GM12878 (cell line): ENCODE measurements at regions not wholly inside any gene's neighbourhood (a gene's known extent, or its start where the extent isn't known, plus 50 kb on each side); places are given as distances from the start of the nearest gene placed in this dataset.

Experiments
- ATAC-seq: fragments of 200-7000 bp; cut with Tn5 transposase; 3 replicates; pipeline ENCODE4 v1.9.1; 2020; ENCODE audit warnings: mild to moderate bottlenecking, moderate library complexity
- BruUV-seq: library from RNA; stranded (reverse); fragments of 400-500 nt; replicated peaks from 2 replicates; lab custom pipeline; 2021; lab: Mats Ljungman, UMichigan
- CTCF ChIA-PET: fragments of 300-600 bp; sonication (Branson Sonifier 250); formaldehyde crosslinking; extraction: SDS; loops from one replicate; lab custom pipeline; 2021; ENCODE audit warnings: inconsistent platforms; lab: Yijun Ruan, JAX
- POLR2A ChIA-PET: fragments of 350-600 bp; formaldehyde crosslinking; extraction: SDS; loops from one replicate; lab custom pipeline; 2021; ENCODE audit warnings: inconsistent platforms; lab: Charles Lee
- RAD21 ChIA-PET: fragments of 300-600 bp; sonication (Branson Sonifier 250); formaldehyde crosslinking; loops from one replicate; lab custom pipeline; 2023; ENCODE audit warnings: antibody characterized with exemption; ENCODE audit not compliant: unreplicated experiment; lab: Charles Lee
- SMC1A ChIA-PET: fragments of 300-600 bp; sonication (Branson Sonifier 250); formaldehyde crosslinking; loops from one replicate; lab custom pipeline; 2023; ENCODE audit not compliant: unreplicated experiment, uncharacterized antibody; lab: Charles Lee
- DNase-seq: peaks from one replicate; pipeline ENCODE4 v3.0.0-alpha.2; 2011; ENCODE audit warnings: low read depth, low spot score
- FAIRE-seq: peaks from 3 replicates; lab custom pipeline; 2011; peaks lifted over from hg19 to GRCh38; lab: Jason Lieb, UNC
- H2AFZ ChIP-seq: 2 replicates; pipeline ENCODE4 v1.6.0; 2011; ENCODE audit warnings: low read depth, low read length, control low read depth; ENCODE audit not compliant: control insufficient read depth
- H3K27ac ChIP-seq: 2 replicates; pipeline ENCODE4 v1.5.1; 2011; ENCODE audit warnings: control low read depth; ENCODE audit not compliant: control insufficient read depth, insufficient read depth
- H3K27me3 ChIP-seq, 2 experiments: replicated peaks in 1 of 2; 2 replicates each; pipeline versions ENCODE4 v1.6.0 to v1.6.1; 2011; ENCODE audit warnings: low read length in 1 of 2; ENCODE audit not compliant: control insufficient read depth in 2 of 2, insufficient read depth in 2 of 2
- H3K36me3 ChIP-seq, 2 experiments: 2 replicates each; pipeline ENCODE4 v1.5.1; 2011; ENCODE audit warnings: low read length in 1 of 2; ENCODE audit not compliant: control insufficient read depth in 2 of 2, insufficient read depth in 2 of 2
- H3K4me1 ChIP-seq: 2 replicates; pipeline ENCODE4 v1.6.1; 2011; ENCODE audit warnings: mild to moderate bottlenecking, low read length, moderate library complexity, mixed read lengths; ENCODE audit not compliant: control insufficient read depth, insufficient read depth
- H3K4me2 ChIP-seq: 2 replicates; pipeline ENCODE4 v1.6.0; 2011; ENCODE audit warnings: control low read depth; ENCODE audit not compliant: control insufficient read depth, insufficient read depth
- H3K4me3 ChIP-seq: fragments of 200-600 bp; sonication (generic); 2 replicates; pipeline ENCODE4 v1.5.1; 2016
- H3K79me2 ChIP-seq: 2 replicates; pipeline ENCODE4 v1.6.0; 2011; ENCODE audit warnings: low read length; ENCODE audit not compliant: control insufficient read depth, insufficient read depth
- H3K9ac ChIP-seq: 2 replicates; pipeline ENCODE4 v1.8.0; 2011; ENCODE audit warnings: low read length, control low read depth, mixed read lengths; ENCODE audit not compliant: control insufficient read depth, insufficient read depth
- H3K9me3 ChIP-seq: replicated peaks from 3 replicates; pipeline ENCODE4 v1.5.1; 2011; ENCODE audit warnings: mild to moderate bottlenecking, low read length; ENCODE audit not compliant: control insufficient read depth, insufficient read depth
- H4K20me1 ChIP-seq: 2 replicates; pipeline ENCODE4 v1.6.0; 2011; ENCODE audit not compliant: control insufficient read depth, insufficient read depth
- KAT2A ChIP-seq: conservative IDR thresholded peaks from 2 replicates; pipeline ENCODE4 v1.6.1; 2011; ENCODE audit warnings: low read depth, low read length; ENCODE audit not compliant: control insufficient read depth
- NFXL1 ChIP-seq: fragments of 450-650 bp; IDR thresholded peaks from 2 replicates; pipeline ENCODE4 v1.6.1; 2017; ENCODE audit warnings: antibody characterized with exemption, mild to moderate bottlenecking, borderline replicate concordance
- RB1 ChIP-seq: fragments of 450-650 bp; formaldehyde crosslinking; IDR thresholded peaks from 2 replicates; pipeline ENCODE4 v1.6.1; 2017; ENCODE audit warnings: mild to moderate bottlenecking, borderline replicate concordance
- SMAD1 ChIP-seq: fragments of 450-650 bp; IDR thresholded peaks from 2 replicates; pipeline ENCODE4 v1.6.1; 2018; ENCODE audit warnings: mild to moderate bottlenecking, low read depth; ENCODE audit not compliant: partially characterized antibody
- TCF7 ChIP-seq: IDR thresholded peaks from 2 replicates; pipeline ENCODE4 v1.6.1; 2014; ENCODE audit warnings: antibody characterized with exemption, borderline replicate concordance
- WRNIP1 ChIP-seq: IDR thresholded peaks from 2 replicates; pipeline ENCODE4 v1.6.1; 2011; ENCODE audit warnings: low read depth, low read length, improper control_type of control experiment, borderline replicate concordance
- WGBS: methylation state at CpG from one replicate; pipeline ENCODE4 v1.1.6; 2016; ENCODE audit warnings: low lambda C conversion rate; ENCODE audit not compliant: insufficient replicate concordance, insufficient coverage; ENCODE audit errors: missing lambda C conversion rate; 5-methylcytosine and 5-hydroxymethylcytosine counted together
- in situ Hi-C: fragments of 300-500 bp; cut with MboI; formaldehyde crosslinking; loops from 9 replicates; pipeline ENCODE4 v1.14.3; 2018; ENCODE audit warnings: mixed read lengths
- intact Hi-C: fragments of 100-400 bp; cut with micrococcal nuclease; formaldehyde crosslinking; loops from one replicate; pipeline ENCODE4 v1.14.2; 2022; ENCODE audit not compliant: unreplicated experiment
- TF ChIP-seq, protein P1 (sequence below): fragments of 450-650 bp; IDR thresholded peaks from 2 replicates; pipeline ENCODE4 v1.6.1; 2017; ENCODE audit warnings: mild to moderate bottlenecking, moderate library complexity
- TF ChIP-seq, protein P2 (sequence below): IDR thresholded peaks from 2 replicates; pipeline ENCODE4 v1.6.1; 2011; ENCODE audit warnings: low read depth, low read length, improper control_type of control experiment, borderline replicate concordance

DNA sequence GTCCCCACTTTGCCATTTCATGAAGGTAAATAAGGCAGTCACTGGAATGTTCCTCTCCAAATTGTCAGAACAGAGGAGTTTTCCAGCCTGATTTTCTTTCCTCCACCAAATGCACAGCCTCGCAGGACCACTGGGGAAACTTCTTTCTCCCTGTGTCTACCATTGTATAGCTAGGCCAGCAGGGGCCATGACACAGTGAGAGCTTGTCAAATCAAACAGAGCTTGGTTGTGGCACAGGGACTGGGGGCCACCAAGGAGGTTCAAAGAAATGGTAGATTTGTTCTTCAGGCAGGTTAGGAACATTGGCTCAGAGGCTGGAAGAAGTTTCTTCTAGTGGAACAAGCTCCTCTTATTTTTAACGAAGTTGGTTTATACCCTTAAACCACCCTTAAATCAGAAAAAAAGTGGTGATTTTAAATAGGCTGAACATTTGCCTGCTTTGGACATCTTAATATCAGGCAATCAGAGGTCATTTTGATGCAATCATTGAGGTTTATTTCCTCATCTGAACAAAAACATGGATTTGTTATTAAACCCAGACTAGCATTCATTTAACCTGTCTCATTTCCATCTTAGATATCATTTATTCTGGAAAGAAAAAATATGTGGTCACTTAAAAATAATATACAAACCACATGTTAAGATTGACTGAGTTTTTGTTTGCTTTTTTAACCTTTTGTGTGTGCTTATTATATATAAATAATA lies 105.6 kb downstream of the GTPBP8 start (continued):
- TF ChIP-seq, protein P1, sequence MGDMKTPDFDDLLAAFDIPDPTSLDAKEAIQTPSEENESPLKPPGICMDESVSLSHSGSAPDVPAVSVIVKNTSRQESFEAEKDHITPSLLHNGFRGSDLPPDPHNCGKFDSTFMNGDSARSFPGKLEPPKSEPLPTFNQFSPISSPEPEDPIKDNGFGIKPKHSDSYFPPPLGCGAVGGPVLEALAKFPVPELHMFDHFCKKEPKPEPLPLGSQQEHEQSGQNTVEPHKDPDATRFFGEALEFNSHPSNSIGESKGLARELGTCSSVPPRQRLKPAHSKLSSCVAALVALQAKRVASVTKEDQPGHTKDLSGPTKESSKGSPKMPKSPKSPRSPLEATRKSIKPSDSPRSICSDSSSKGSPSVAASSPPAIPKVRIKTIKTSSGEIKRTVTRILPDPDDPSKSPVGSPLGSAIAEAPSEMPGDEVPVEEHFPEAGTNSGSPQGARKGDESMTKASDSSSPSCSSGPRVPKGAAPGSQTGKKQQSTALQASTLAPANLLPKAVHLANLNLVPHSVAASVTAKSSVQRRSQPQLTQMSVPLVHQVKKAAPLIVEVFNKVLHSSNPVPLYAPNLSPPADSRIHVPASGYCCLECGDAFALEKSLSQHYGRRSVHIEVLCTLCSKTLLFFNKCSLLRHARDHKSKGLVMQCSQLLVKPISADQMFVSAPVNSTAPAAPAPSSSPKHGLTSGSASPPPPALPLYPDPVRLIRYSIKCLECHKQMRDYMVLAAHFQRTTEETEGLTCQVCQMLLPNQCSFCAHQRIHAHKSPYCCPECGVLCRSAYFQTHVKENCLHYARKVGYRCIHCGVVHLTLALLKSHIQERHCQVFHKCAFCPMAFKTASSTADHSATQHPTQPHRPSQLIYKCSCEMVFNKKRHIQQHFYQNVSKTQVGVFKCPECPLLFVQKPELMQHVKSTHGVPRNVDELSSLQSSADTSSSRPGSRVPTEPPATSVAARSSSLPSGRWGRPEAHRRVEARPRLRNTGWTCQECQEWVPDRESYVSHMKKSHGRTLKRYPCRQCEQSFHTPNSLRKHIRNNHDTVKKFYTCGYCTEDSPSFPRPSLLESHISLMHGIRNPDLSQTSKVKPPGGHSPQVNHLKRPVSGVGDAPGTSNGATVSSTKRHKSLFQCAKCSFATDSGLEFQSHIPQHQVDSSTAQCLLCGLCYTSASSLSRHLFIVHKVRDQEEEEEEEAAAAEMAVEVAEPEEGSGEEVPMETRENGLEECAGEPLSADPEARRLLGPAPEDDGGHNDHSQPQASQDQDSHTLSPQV = no peak

DNA sequence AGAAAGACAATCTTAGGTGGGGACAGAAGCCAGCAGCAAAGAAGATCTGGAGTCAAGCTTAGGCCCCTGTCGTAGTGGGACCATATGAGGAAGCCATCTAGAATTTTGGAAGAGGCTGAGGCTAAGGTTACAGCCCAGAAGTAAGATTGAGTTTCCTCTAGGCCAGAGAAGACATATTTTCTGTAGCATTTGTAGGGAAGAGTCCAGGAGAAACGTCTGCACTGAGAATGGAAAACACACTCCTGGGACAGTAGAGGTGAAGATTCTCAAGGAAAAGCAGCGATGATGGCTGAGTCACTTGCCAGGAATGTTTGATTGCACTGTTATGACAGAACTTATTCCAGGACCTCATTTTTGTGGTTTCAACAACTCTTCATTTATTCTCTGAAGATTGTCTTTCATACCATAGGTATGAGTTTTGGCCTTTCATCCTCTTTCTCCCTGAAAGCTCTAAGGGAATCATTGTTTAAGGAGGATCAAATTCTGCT lies 107.2 kb downstream of the GTPBP8 start:
- Histone ChIP-seq H3K4me2 (no peak overlapping the region), H3K27ac (no peak overlapping the region), H3K36me3 (no peaks in the 10 kb centered on the region)
- BruUV-seq = no TSS peak
- in situ Hi-C loops = no loop called here
- TF ChIP-seq, protein P2, sequence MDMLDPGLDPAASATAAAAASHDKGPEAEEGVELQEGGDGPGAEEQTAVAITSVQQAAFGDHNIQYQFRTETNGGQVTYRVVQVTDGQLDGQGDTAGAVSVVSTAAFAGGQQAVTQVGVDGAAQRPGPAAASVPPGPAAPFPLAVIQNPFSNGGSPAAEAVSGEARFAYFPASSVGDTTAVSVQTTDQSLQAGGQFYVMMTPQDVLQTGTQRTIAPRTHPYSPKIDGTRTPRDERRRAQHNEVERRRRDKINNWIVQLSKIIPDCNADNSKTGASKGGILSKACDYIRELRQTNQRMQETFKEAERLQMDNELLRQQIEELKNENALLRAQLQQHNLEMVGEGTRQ = no peak
- TF ChIP-seq, protein P1 = no peak
- TF ChIP-seq KAT2A = no peak
- no peak for TF ChIP-seq NFXL1
- TF ChIP-seq WRNIP1 = no peak
- no peak for TF ChIP-seq TCF7
- TF ChIP-seq SMAD1 = no peak
- no peak for TF ChIP-seq RB1
- TF ChIP-seq, all 136 proteins: peak for 0
- Histone ChIP-seq H3K79me2 (no peaks in the 10 kb centered on the region), H3K4me1 (no peaks in the 10 kb centered on the region), H3K4me3 (no peak overlapping the region), H3K9ac (no peak overlapping the region), H3K9me3 (no peaks in the 10 kb centered on the region), H3K27me3 (no peaks in the 10 kb centered on the region), H4K20me1 (no peaks in the 10 kb centered on the region), H2AFZ (no peak overlapping the region)
- DNase-seq (no peak), ATAC-seq (no peak), FAIRE-seq (no peak)
- 48% methylated on average over 3 of the region's 3 CpGs for WGBS
- RAD21 ChIA-PET = no interaction called here
- POLR2A ChIA-PET = no interaction called here
- CTCF ChIA-PET = no interaction called here
- SMC1A ChIA-PET = no interaction called here
- intact Hi-C loops = no loop called here
